GM19328 (cell line): ENCODE measurements at regions not wholly inside any gene's neighbourhood (a gene's known extent, or its start where the extent isn't known, plus 50 kb on each side); places are given as distances from the start of the nearest gene placed in this dataset.
"Not testable (repeated sequence)": the region's sequence is repeated elsewhere in the genome, so short reads cannot be mapped to it uniquely, and the experiment has no call there.

Experiments
- ATAC-seq: cut with Tn5 transposase; IDR thresholded peaks from one replicate; pipeline ENCODE4 v1.9.1; 2021; ENCODE audit warnings: mild to moderate bottlenecking, moderate library complexity; ENCODE audit not compliant: unreplicated experiment

DNA sequence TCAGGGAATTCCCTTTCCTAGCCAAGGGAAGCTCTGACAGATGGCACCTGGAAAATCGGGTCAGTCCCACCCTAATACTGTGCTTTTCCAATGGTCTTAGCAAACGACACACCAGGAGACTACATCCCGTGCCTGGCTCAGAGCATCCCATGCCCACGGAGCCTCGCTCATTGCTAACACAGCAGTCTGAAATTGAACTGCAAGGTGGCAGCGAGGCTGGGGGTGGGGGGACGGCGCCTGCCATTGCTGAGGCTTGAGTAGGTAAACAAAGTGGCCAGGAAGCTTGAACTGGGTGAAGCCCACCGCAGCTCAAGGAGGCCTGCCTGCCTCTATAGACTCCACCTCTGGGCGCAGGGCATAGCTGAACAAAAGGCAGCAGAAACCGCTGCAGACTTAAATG, 279.5 kb upstream of the LUZP2 start:
- not testable (repeated sequence) for ATAC-seq

DNA sequence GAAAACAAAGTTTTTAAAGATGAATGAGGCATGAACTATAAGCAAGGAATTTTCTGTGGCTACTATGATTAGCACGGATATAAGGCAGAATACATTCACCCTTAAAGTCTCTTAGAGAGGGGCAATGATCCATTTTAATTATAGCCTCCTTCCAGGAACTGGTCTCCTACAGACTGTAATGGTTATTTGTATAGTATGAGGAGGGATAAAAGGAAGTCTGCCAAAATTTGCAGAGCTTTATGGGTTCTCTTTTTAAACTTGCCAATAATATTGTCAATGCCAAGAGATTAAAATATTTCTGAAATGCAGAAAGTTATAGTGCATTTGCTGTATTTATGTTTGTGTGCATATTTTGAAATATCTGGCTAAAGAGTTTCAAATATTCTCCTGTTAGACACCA, 271.4 kb upstream of the LUZP2 start:
- no peak for ATAC-seq

DNA sequence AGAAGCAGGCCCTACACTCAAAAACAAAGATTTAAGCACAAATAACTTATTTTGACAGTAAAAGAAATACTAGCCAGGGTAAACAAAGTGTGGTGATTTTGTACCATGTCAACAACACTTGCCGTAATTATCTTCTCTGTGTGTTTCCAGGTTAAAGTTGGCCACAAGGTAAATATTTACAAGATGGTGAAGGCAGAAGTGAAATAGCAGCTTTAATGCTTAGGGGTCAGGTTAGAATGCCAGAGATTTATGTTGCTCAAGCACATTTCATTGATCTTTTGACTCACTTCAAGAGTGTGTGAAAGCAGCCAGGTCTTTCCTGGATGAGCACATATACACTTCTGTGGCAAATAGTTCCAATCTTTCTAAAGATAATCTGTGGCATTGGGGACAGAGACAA, 270.2 kb upstream of the LUZP2 start:
- ATAC-seq, result no peak

DNA sequence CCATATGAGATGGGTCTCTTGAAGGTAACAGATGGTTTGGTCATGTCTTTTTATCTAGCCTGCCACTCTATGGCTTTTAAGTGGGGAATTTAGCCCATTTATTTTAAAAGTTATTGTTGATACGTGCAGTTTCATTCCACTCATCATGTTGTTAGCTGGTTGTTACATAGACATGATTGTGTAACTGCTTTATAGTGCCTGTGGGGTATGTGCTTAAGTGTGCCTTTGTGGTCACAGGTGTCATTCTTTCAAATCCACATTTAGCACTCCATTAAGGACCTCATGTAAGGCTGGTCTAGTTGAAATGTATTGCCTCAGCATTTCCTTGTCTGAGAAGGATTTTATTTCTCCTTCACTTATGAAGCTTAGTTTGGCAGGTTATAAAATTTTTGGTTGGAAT, 263.8 kb upstream of the LUZP2 start:
- ATAC-seq, result no peak

DNA sequence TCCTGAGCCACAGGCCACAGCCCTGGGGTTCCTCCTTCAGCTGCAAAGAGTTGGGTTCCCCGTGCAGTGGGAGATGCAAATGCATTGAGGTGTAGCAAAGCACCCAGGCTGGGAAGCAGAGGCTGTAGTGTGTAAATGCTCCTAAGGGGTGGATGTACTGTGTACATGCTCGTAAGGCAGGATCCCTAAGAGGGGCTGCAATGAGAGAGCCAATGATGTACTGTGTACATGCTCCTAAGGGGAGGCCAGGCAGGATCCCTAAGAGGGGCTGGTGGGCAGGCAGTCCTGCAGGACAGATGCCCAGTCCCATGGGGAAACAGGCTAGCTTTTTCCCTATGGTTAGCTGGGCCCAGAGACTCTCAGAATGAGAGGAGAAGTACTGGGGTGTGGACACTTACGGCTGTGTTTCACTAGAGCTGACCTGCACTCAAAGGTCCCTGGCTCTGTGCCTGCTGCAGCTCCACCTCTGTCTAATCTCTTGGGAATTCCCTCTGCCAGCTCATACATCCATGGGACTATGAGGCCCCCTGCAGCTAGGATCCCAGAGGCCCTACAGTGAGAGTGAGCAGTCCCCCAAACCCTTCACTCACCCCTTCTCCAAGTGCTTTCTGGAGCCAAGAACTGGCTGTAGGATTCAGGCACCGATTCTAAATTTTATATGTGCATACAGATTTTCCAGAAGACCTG, 261.9 kb upstream of the LUZP2 start:
- ATAC-seq, result no peak

DNA sequence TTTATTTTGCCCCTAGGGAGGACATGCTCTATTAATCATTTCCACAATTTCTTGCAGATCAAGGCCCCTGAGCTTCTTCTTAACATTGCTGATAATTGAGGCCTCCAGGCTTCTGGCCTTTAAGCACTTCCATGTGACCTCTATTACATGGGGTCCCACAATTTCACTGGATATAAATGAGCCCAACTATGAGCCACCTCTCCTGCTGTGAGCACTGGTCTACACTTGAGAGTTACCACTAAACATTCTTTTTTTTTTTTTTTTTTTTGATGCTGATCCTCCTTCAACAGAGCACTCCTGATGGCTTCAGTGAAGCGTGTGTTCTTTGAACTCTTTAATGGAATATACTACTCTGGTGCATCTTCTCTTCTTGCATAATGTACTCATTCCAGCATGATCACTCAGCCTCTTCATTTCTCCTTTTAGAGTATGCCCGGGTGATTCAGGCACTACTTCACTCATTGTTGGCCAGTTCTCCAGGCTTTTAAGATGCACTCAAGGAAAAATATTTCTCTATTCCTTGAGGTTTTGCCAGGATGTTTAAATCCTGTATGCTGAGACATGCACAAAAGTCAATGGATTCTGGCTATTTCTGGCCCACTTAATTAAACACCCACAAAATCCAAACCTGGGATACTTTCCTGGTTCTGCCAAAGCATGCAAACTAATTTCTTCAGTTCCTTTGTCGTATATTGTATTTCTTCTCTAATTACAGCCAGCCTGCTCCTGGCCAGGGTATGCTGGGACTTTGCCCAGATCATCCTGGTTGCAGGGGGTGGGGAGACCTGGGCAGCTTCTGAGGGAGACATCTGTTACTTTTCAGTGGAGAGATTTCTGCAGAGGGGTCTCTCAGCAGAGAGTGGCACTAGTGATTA, 257.8 kb upstream of the LUZP2 start:
- ATAC-seq, result no peak

DNA sequence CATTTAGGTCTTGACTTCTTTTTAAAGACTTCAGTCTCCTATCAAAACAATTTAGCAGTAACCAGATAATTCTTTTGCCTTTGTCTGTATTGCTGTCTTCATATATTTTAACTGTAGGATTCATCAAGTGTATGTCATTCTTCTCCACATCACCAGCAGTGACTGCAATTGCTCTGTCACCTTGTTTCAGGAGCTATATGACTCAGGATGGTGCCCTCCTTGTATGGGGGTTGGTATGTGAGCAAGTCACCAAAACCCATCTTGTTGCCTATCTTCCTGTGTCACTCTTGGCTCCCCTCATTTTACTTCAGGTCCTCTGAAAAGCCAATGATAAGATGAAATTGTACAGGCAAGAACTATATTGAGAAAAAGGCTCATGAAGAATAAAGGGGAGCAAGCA, 256.9 kb upstream of the LUZP2 start:
- ATAC-seq, result no peak

DNA sequence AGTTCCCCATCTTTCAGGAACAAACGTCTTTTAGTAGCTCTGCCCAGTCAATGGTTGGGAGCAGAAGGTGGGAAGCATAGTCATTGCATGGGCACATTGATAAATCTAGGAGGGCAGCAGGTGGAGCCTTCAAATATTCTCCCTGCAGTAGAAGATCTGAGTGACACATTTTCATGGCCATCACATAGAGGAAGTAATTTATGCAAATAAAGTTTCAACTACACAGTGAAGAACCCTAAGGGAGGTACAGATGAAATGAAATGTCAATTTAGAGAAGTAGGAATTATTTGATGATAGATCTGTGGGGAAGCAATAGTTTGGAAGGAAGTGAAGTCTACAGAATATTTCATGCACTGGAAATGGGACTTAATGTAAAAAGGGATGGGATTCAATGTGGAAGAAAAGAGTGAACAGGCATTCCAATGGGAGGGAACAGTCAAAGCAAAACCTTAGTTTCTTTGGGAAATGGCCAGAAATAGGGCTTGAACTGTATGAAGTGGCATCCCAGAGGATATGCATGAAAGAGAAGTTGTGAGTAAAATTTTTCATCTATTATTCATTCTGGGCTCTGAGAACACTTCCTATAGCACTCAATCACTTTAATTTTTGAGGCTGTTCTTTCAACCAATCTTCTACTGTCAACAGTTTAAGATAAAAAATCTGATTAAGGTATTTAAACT, 256.2 kb upstream of the LUZP2 start:
- ATAC-seq, result no peak

DNA sequence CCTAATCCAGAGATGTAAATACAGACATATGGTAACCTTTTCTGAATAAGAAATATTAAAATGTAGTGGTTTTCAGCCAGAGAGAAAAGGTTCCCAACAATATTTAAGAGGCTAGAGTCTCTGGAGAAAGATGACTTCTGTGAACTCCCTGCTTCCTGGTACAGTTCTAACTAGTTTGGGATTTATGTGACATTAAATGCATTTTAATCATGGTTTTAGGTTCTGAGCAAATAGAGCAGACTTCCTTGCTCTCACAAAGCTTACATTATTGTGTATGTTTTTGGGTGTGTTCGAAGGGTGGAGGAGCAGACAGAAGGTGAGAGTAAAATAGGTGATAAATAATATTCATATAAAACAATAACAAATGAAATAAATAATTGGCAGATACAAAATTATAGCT, 250.1 kb upstream of the LUZP2 start:
- no peak for ATAC-seq

DNA sequence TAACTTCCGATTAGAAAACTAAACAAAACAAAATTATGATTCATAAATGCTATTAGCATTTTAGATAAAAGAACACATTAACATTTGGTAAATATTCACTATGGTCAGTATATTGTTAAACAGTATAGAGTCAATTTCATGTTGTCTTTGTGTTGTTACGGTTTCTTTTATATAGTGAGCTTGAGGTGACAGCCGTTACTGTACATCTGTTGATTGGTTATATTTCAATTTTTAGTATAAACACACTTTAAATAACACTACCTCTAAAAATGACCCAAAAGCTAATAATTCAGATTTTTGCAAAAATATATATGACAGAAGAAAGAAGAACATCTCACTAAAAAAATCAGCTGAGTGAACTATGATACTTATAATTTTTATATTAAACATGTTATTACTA, 249.0 kb upstream of the LUZP2 start:
- ATAC-seq, result no peak

DNA sequence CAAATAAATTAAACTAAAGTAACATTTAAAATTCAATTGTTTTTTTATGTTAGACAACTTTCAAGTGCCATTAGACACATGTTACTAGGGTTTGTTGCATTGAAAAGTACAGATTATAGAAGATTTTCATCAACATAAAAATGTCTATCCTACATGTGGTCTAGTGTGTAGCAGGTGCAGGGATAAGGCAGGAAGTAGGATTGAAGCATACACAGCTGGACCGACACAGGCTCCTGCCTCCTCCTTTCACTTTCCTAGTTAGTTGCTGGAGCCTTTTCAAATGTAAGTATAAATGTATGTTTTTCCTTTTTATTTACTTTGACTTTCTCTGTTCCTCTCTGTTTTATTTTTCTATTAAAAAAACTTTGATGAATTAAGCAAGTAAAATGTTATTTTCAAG, 246.9 kb upstream of the LUZP2 start:
- ATAC-seq, result no peak

DNA sequence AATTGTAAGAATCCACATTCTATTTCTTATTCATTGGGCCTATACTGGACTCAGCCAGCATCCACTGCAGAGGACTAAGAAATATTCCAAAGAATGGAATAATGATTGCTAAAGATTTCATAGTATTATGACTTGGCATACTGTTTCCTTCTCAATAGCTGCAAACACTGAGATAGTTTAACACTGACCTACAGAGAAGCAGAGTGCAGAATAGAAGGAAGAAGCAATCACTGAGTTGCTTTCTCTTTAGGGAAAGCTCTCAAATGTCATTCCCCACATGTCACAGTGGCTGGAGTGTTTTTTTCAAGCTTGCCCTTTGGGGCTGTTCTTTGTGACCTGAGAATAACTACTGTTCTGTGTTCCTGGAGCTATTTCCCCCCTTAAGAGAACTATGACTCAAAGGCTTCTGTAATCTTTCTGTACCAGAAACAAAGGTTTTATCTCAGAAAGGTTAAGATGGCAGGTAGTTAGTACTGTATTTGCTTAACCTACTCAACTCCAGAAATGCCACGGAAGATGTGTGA, 243.6 kb upstream of the LUZP2 start:
- no peak for ATAC-seq

DNA sequence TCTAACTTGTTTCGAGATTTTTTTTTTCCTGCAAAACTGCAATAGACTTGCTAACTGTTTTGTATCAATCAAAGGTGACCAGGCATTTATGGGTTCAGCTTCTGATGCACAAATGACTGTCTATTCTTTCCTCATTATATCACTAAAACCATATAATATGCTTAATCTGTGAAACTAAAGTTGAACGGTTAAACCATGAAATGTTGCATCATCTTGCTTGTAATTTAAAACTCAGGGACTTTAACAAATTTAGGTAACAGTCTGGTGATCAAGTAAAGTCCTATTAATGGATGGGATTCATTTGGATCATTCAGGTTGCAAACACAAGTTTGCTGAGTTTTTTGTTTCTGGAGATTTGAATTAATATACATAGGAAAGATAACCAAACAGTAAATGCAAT, 232.0 kb upstream of the LUZP2 start:
- no peak for ATAC-seq

DNA sequence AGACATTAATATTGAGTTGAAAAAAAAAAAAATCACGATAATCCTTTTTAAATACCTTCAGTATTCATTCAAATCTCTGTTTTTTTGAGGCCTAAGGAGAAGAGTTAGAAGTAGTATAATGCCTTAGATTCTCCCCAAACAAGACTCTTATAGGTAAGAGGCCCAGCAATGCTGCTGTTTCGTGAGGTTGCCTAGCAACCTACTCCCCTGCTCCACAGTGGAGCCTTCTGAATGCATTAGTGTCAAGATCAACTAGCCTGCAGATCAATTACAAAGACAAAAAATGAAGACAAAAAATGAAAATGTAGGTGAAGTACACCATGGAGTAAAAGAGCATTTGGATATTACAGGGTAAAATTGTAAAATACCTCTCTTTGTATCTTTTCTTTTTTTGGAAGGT, 229.8 kb upstream of the LUZP2 start:
- ATAC-seq, result no peak

DNA sequence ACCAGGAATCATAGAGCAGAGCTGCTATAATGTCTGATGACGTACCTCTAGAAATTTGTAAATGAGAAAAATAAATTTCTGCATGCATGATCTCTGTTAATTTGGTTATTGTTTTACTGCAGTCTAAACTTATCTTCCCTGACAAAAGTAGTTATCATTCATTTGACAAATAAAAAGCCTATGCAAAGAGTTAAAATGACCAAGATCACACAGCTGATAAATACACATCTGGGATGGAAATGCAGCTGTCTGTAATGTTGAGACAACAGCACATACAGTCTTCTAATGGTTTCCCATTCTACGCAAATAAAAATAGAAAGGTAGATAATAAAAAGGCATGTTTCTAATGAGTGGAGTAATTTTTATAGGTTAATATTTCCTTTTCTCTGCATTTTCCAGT, 225.1 kb upstream of the LUZP2 start:
- no peak for ATAC-seq

DNA sequence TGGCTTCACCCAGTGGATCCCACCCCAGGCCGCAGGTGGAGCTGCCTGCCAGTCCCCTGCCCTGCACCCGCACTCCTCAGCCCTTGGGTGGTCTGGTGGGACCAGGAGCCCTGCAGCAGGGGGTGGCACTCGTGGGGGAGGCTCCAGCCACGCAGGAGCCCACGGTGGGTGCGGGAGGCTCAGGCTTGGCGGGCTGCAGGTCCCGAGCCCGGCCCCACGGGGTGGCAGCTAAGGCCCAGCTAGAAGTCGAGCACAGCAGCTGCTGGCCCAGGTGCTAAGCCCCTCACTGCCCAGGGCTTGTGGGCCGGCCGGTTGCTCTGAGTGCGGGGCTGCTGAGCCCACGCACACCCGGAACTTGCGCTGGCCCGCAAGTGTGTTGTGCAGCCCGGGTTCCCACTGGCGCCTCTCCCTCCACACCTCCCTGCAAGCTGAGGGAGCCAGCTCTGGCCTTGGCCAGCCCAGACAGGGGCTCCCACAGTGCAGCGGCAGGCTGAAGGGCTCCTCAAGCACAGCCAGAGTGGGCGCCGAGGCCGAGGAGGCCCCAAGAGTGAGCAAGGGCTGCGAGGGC, 222.6 kb upstream of the LUZP2 start:
- ATAC-seq, result not testable (repeated sequence)

DNA sequence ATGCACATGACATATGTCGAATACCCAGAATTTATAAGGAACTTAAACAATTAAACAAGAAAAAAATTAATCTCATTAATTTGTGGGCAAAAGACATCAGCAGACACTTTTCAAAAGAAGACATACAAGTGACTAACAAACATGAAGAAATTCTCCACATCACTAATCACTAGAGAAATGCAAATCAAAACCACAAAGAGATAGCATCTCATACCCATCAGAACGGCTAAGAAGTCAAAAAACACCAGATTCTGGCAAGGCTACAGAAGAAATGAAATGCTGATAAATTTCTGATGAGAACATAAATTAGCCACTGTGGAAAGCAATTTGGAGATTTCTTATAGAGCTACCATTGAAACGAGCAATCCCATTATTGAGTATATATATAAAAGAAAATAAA, 210.6 kb upstream of the LUZP2 start:
- ATAC-seq, result no peak

DNA sequence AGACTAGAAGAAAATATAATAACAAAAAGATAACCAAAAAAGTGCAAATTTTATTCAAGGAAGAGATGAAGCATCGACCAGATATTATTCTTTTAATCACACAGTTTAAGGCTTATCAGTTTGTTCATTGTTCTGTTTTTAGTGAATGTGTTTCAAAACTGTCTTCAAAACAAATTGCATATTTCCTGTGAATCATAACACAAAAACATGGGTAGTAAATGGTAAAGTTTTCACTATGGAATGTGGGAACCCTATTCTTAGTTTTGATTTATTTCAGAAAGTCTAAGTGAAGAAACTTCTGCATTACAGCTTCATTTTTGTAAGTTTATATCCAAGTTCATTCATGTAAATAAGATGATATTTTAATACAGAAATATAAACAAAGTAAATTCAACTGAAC, 207.6 kb upstream of the LUZP2 start:
- no peak for ATAC-seq

DNA sequence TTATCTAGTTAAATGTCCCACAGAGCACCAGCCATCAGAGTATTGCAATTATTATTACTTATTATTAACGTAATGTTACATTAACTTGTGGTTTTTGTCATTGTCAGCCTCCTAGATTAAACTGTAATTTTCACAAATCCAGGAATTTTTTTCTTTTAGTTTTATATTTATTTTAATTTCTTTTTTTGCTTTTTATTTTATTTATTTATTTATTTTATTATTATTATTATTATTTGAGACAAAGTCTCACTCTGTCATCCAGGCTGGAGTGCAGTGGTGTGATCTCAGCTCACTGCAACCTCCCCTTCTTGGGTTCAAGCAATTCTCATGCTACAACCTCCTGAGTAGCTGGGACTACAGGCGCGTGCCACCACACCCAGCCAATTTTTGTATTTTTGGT, 202.9 kb upstream of the LUZP2 start:
- no peak for ATAC-seq

DNA sequence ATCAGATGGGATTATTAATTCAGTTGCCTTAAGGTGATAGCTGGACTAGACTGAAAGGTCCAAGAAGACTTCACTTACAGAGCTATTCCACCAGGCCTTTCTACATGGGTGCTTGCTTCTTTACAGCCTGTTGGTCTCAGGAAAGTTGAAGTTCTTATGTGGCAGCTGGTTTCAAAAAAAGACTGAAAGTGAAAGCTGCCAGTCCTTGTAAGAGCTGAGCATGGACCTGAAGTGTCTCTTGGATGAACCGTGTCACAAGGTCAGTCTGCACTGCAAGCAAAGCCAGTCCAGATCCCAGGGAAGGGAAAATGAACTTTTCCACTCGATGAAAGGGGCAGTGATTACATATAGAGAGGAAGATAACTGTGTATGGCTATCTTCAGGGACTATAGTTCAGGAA, 201.5 kb upstream of the LUZP2 start:
- ATAC-seq, result no peak

DNA sequence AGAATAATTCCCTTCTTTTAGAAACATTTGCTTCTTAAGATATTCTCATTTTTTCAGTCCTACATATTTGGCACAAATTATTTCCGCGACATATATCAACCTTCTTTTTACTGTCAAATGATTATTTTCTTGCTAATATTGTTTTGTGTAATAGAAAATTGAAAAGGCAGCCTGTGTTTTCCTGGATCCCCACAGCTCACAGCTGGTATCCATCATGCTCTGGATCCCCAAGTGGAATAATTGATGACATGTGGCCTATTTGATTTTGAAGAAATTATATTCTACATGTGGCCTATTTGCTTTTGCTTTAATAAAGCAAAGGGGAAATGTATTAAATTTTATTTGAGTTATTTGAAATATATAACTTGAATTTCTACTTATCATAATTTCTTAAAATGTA, 199.4 kb upstream of the LUZP2 start:
- no peak for ATAC-seq
